22Rv1 (cell line): ENCODE measurements at regions not wholly inside any gene's neighbourhood (a gene's known extent, or its start where the extent isn't known, plus 50 kb on each side); places are given as distances from the start of the nearest gene placed in this dataset.

ENCODE experiments used
- H3K27ac ChIP-seq: fragments of 450-650 bp; 2 replicates; pipeline ENCODE4 v1.5.1; 2017
- CTCF ChIP-seq: fragments of 450-650 bp; IDR thresholded peaks from 2 replicates; pipeline ENCODE4 v1.5.1; 2017; ENCODE audit warnings: mild to moderate bottlenecking
- ZFX ChIP-seq: fragments of 450-650 bp; IDR thresholded peaks from 2 replicates; pipeline ENCODE4 v1.6.1; 2017; ENCODE audit warnings: antibody characterized with exemption, borderline replicate concordance

GRCh38 chr9:26406676-26407075 lies 485.9 kb downstream of the CAAP1 start:
- no peak for TF ChIP-seq CTCF
- no peak for TF ChIP-seq ZFX
- no peak overlapping the region for H3K27ac ChIP-seq

- TF ChIP-seq ZFX (no peak), CTCF (no peak)
- H3K27ac ChIP-seq, result no peak overlapping the region
Measured at GRCh38 chr9:26399556-26399955, 493.0 kb downstream of the CAAP1 start.

- no peak overlapping the region for H3K27ac ChIP-seq
- no peak for TF ChIP-seq CTCF
- TF ChIP-seq ZFX, result no peak
Measured at GRCh38 chr9:26394025-26394424, 498.6 kb downstream of the CAAP1 start.

GRCh38 chr9:26392639-26393038 lies 500.0 kb downstream of the CAAP1 start:
- TF ChIP-seq ZFX, result no peak
- no peak for TF ChIP-seq CTCF
- H3K27ac ChIP-seq, result no peak overlapping the region

DNA sequence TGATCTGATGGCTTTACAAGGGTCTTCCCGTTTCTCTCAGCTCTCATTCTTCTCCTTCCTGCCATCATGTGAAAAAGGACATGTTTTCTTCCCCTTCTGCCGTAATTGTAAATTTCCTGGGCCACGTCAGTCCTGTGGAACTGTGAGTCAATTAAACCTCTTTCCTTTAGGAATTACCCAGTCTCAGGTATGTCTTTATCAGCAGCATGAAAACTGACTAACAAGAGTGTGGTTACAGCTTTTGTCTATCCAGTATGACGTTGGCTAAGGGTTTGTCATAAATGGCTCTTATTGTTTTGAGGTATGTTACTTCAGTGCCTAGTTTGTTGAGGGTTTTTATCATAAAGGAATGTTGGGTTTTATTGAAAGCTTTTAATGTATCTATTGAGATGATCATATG lies 501.6 kb downstream of the CAAP1 start:
- no peak overlapping the region for H3K27ac ChIP-seq
- TF ChIP-seq ZFX (no peak), CTCF (no peak)

DNA sequence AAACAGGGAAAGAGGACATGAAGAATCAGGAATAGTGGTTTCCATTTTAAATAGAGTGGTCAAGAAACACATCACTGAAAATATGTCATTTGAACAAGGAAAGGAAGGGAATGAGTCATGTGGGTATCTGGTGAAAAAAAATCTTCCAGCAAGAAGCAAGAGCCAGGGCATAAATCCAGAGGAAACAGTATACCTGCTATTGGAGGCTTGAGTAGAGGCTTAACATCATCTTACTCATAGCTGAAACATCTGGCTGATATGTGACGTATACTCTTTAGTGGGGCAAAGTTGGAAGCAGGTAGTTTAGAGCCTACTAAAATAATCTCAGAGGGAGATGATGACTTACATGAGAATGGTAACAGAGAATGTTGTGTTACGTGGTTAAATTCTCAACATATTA lies 517.2 kb downstream of the CAAP1 start:
- no peak for TF ChIP-seq ZFX
- TF ChIP-seq CTCF, result no peak
- H3K27ac ChIP-seq, result no peak overlapping the region

- H3K27ac ChIP-seq, result no peak overlapping the region
- TF ChIP-seq CTCF, result no peak
- no peak for TF ChIP-seq ZFX
Measured at GRCh38 chr9:26373616-26374015, 519.0 kb downstream of the CAAP1 start.
